HG03432 (cell line): ENCODE measurements at regions not wholly inside any gene's neighbourhood (a gene's known extent, or its start where the extent isn't known, plus 50 kb on each side); places are given as distances from the start of the nearest gene placed in this dataset.

ENCODE experiments used
- ATAC-seq: cut with Tn5 transposase; IDR thresholded peaks from one replicate; pipeline ENCODE4 v1.9.1; 2021; ENCODE audit warnings: mild to moderate bottlenecking, moderate library complexity; ENCODE audit not compliant: unreplicated experiment

DNA sequence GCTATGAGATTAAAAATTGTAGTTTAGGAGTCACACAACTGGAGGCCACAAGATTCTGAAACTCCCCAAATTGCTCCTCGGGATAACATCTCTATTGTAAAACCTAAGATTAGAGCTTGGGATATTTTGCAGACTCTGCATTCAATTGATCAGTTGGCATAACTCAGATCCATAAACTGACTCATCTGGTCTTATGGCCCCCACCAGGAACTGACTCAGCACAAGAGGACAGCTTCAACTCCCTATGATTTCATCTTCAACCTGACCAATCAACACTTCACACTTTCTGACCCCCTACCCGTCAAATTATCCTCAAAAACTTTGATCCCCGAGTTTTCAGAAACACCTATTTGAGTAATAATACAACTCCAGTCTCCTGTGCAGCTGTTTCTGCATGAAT, 257.3 kb downstream of the HAO1 start:
- ATAC-seq, result no peak

DNA sequence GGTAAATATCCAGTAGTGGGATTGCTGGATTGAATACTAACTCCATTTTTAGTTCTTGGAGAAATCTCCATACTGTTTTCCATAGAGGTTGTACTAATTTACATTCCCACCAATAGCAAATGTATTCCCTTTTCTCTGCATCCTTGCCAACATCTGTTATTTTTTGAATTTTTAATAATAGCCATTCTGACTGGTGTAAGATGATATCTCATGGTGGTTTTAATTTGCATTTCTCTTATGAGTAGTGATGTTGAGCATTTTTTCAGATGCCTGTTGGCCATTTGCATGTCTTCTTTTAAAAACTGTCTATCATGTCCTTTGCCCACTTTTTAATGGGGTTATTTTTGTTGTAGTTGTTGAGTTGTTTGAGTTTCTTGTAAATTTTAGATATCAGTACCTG, 253.2 kb downstream of the HAO1 start:
- no peak for ATAC-seq

- no peak for ATAC-seq
These were observed 251.1 kb downstream of the HAO1 start for GRCh38 chr20:7689151-7689550.

DNA sequence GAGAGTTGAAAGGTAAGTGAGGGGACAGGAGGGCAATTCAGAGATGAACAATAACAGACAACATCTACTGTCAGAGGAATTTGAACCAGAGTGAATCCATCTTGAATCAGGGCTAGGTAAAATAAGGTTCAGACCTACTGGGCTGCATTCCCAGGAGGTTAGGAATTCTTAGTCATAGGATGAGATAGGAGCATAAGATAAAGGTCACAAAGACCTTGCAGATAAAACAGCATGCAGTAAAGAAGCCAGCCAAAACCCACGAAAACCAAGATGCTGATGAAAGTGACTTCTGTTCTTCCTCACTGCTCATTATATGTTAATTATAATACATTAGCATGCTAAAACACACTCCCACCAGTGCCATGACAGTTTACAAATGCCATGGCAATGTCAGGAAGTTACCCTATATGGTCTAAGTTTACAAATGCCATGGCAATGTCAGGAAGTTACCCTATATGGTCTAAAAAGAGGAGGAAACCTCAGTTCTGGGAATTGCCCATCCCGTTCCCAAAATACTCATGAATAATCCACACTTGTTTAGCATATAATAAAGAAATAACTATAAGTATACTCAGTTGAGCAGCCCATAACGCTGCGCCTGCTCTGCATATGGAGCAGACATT, 248.5 kb downstream of the HAO1 start:
- ATAC-seq, result no peak

DNA sequence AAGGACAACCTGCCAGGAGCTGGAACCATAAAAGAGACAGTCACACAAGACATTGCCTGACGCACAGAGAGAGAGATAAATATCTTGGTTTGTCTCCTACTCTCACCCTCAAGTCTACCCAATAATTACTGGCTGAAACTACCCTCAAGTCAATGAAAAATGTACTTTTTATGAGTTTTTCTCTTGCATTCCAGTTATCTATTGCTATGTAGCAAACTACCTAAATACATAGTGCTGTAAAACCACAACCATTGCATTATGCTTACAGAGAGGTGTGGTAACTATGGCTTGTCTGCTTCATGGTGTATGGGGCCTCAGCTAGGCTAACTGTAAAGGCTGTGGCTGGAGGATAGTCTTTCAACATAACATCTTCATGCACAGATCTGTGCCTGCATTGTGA, 247.8 kb downstream of the HAO1 start:
- no peak for ATAC-seq

GRCh38 chr20:7693761-7694160, 246.5 kb downstream of the HAO1 start:
- ATAC-seq, result no peak

DNA sequence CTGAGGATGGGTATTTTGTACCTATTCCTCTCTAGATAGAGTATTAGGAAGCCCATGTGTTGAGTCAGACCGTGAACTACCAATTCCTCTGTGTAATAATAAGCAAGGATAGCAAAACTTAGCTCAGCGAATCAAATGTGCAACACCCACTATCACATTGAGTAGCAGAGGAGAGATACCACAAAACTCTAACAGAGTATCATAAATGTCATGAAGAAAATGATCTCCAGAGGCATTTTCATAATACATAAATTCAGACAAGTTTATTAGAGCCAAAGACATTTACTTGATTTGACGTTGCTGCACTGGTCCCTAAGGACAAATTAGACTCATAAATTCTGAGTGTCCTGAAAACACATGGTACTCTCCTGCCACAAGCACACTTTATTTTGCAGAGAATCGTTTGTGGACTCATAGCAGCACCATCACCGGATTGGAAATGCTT, 245.2 kb downstream of the HAO1 start:
- ATAC-seq, result no peak

- no peak for ATAC-seq
These were observed 244.6 kb downstream of the HAO1 start for GRCh38 chr20:7695635-7696034.

DNA sequence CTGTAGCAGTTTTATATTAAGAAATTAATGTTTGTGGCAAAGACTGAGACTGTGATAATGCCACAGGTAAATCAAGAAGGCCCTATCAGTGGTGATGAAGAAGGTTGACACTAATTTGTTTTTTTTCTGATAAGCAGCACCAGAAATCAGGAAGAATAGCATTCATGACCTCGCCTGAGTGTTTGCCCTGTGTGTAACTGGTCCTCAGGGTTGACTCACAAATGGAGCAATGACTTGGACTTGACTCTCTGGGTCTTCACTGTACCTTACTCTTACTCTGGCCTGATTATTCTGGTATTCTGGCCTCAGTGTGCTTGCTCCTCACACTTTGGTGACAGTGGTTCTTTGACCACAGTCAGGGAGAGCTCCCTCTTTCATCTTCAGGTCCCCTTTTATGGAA, 243.9 kb downstream of the HAO1 start:
- ATAC-seq, result no peak

- ATAC-seq, result no peak
These were observed 238.1 kb downstream of the HAO1 start for GRCh38 chr20:7702141-7702540.

GRCh38 chr20:7703551-7703961, 236.7 kb downstream of the HAO1 start:
- ATAC-seq, result no peak

- no peak for ATAC-seq
These were observed 236.3 kb downstream of the HAO1 start for GRCh38 chr20:7703996-7704395.

GRCh38 chr20:7708112-7708511, 232.1 kb downstream of the HAO1 start:
- ATAC-seq, result no peak

- ATAC-seq, result no peak
These were observed 231.5 kb downstream of the HAO1 start for GRCh38 chr20:7708782-7709181.

DNA sequence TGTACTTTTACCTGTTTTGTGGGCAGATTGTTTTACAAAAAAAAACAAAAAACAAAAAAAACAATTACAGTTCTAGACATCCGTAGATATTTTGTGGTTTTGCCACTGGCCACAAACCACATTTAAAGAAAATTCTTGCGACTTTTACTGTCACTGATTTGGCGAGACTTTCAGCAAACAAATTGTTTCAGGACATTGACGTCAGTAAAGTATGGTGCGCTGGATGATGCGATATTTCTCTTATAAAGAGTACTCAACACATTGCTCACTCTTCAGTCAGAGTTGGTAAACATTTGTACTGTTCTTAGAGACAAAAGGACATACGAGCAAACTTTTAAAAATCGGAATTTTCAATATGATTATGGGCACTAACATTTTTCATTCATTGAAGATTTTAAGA, 229.8 kb downstream of the HAO1 start:
- no peak for ATAC-seq

DNA sequence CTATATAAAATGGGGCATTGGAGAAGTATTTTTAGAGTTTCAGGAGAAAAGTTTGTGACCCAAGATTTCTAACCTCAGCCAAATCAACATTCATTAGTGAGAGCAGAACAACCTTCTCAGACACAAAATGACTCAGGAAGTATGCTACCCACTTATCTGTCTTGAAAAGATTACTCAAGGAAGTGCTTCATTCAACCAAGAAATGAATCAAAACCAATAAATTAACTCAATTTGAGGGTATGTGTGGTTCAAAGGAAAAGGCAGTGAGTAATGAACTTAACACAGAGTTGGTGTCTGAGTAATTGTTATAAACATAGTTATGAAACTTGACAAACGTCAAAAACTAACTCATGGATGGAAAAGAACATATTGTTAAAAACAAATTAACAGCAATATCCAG, 227.6 kb downstream of the HAO1 start:
- no peak for ATAC-seq

DNA sequence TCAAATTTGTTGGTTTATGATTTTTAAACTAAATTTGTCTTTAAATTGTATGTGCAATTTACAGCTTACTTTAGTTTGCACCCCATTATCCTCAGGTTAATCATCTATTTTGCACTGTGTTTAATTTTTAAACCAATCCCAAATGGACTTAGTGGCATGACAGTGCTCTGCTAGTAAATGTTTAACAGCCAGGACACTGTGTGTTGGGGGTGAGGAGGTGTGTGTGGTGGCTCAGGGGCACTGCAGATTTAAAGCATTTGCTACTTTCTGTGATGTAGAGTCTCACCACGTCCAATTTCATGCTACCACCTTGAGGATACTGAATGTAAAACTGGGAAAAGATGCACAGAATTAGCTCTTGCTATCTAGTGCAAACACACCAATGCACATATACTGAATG, 225.7 kb downstream of the HAO1 start:
- no peak for ATAC-seq

- ATAC-seq, result no peak
These were observed 223.8 kb downstream of the HAO1 start for GRCh38 chr20:7716286-7716972.

GRCh38 chr20:7722564-7722963, 217.7 kb downstream of the HAO1 start:
- no peak for ATAC-seq

DNA sequence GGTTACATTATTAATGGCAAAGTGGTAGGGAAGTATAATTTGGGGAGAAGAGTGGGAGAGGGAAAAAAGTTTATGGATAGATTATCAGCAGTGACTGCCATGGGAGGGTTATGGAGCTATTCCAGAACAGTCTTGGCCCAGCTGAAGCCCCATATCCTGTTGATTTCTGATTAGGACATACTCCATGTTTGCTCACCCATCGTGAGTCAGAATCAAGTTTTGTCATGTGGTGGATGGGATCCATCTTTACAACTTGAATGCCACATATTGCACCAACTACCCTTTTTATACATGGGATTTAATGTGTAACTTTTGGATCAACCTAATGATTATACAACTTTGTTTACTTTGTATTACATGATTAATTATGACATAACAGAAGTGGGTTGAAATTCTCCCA, 217.0 kb downstream of the HAO1 start:
- no peak for ATAC-seq

GRCh38 chr20:7728338-7728737, 211.9 kb downstream of the HAO1 start:
- ATAC-seq, result no peak

DNA sequence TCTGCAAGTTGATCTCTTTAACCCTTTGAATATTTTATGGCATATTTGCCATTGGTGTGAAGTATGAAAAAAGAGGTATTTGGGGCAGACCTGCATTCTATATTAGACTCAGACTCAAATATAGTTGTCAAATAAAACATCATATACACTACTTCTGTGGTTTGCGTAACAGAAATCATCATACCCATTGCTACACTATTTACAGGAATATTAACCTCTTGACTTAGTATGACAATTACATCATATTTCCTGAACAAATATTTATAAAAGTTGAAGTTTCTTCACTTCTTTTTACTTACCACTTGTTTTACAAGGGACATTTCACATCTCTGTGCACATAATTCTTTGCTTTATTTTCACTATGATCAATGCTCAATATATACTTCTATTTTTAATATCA, 206.0 kb downstream of the HAO1 start:
- no peak for ATAC-seq

GRCh38 chr20:7736336-7736735, 203.9 kb downstream of the HAO1 start:
- no peak for ATAC-seq
